Urothelium cell line (cell line): ENCODE measurements at regions not wholly inside any gene's neighbourhood (a gene's known extent, or its start where the extent isn't known, plus 50 kb on each side); places are given as distances from the start of the nearest gene placed in this dataset.
"Not testable (repeated sequence)": the region's sequence is repeated elsewhere in the genome, so short reads cannot be mapped to it uniquely, and the experiment has no call there.

ENCODE experiments used
- DNase-seq: peaks from one replicate; pipeline ENCODE4 v3.0.0; 2011; ENCODE audit warnings: low spot score, mixed read lengths
- FAIRE-seq: peaks from 2 replicates; lab custom pipeline; 2011; peaks lifted over from hg19 to GRCh38; lab: Jason Lieb, UNC

GRCh38 chr10:26355241-26355640 lies 82.9 kb upstream of the APBB1IP start:
- no peak for FAIRE-seq
- DNase-seq = no peak

GRCh38 chr10:26357203-26357602 lies 80.9 kb upstream of the APBB1IP start:
- DNase-seq (no peak), FAIRE-seq (no peak)

GRCh38 chr10:26358071-26358470 lies 80.1 kb upstream of the APBB1IP start:
- no peak for FAIRE-seq
- no peak for DNase-seq

- FAIRE-seq = no peak
Observed at GRCh38 chr10:26359670-26360069, 78.5 kb upstream of the APBB1IP start.

GRCh38 chr10:26361351-26361750 lies 76.8 kb upstream of the APBB1IP start:
- DNase-seq (no peak), FAIRE-seq (no peak)

More at GRCh38 chr10:26359670-26360069, 78.5 kb upstream of the APBB1IP start:
- no peak for DNase-seq

- DNase-seq (no peak), FAIRE-seq (no peak)
Observed at GRCh38 chr10:26361971-26362370, 76.2 kb upstream of the APBB1IP start.

- FAIRE-seq (no peak), DNase-seq (no peak)
Observed at GRCh38 chr10:26365681-26366358, 72.3 kb upstream of the APBB1IP start.

GRCh38 chr10:26367035-26367434 lies 71.1 kb upstream of the APBB1IP start:
- not testable (repeated sequence) for DNase-seq, FAIRE-seq

GRCh38 chr10:26367771-26368170 lies 70.4 kb upstream of the APBB1IP start:
- DNase-seq (peak; percentile 61), FAIRE-seq (peak; percentile 48)

GRCh38 chr10:26368463-26368862 lies 69.7 kb upstream of the APBB1IP start:
- no peak for FAIRE-seq
- no peak for DNase-seq

- FAIRE-seq (no peak), DNase-seq (no peak)
Observed at GRCh38 chr10:26372513-26373354, 65.4 kb upstream of the APBB1IP start.

- DNase-seq (no peak), FAIRE-seq (no peak)
Observed at GRCh38 chr10:26374426-26374825, 63.7 kb upstream of the APBB1IP start.

GRCh38 chr10:26377224-26377810 lies 60.8 kb upstream of the APBB1IP start:
- FAIRE-seq, DNase-seq: not testable (repeated sequence)

GRCh38 chr10:26378861-26379294 lies 59.3 kb upstream of the APBB1IP start:
- FAIRE-seq = no peak
- DNase-seq = no peak

GRCh38 chr10:26380815-26381214 lies 57.3 kb upstream of the APBB1IP start:
- DNase-seq (no peak), FAIRE-seq (no peak)

- FAIRE-seq (no peak), DNase-seq (no peak)
Observed at GRCh38 chr10:26381986-26382385, 56.2 kb upstream of the APBB1IP start.

GRCh38 chr10:26384600-26384999 lies 53.5 kb upstream of the APBB1IP start:
- DNase-seq (no peak), FAIRE-seq (no peak)

- no peak for DNase-seq
- FAIRE-seq = no peak
Observed at GRCh38 chr10:26385443-26385842, 52.7 kb upstream of the APBB1IP start.

GRCh38 chr10:26386781-26387180 lies 51.4 kb upstream of the APBB1IP start:
- no peak for DNase-seq
- FAIRE-seq = no peak
